Stimulated activated CD8-positive, alpha-beta memory T cell treated with anti-CD3 and anti-CD28 coated beads, Interleukin-7, amount 100 ng/mL, for 1 hour (primary cell): ENCODE measurements at regions not wholly inside any gene's neighbourhood (a gene's known extent, or its start where the extent isn't known, plus 50 kb on each side); places are given as distances from the start of the nearest gene placed in this dataset.

Source experiments
- DNase-seq, 2 donors: peaks; one replicate each; pipeline ENCODE4 v3.0.0-alpha.2; 2020; ENCODE audit warnings: low read depth in 2 of 2

GRCh38 chr12:90401185-90401584 lies 553.8 kb downstream of the CCER1 start:
- no peak for DNase-seq

GRCh38 chr12:90399357-90399756 lies 555.6 kb downstream of the CCER1 start:
- no peak for DNase-seq

- DNase-seq, result no peak
Measured at GRCh38 chr12:90398285-90398836, 556.6 kb downstream of the CCER1 start.

DNA sequence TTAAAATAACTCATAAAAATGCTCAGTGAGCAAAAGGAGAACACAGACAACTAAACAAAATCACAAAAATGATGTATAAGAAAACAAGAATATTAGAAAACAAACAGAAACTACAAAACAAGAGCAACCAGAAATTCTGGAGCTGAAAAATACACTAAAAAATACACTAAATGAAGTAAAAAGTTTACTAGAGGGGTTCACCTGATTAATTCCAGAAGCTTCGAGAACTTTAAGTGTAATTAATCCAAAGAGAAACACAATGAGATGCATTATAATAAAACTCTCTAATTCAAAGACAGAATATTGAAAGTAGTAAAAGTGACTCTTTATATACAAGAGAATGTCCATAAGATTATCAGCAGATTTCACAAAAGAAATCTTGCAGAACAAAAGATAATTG lies 558.4 kb downstream of the CCER1 start:
- no peak for DNase-seq

- no peak for DNase-seq
Measured at GRCh38 chr12:90393652-90394051, 561.3 kb downstream of the CCER1 start.

GRCh38 chr12:90393089-90393488 lies 561.9 kb downstream of the CCER1 start:
- DNase-seq, result no peak

DNA sequence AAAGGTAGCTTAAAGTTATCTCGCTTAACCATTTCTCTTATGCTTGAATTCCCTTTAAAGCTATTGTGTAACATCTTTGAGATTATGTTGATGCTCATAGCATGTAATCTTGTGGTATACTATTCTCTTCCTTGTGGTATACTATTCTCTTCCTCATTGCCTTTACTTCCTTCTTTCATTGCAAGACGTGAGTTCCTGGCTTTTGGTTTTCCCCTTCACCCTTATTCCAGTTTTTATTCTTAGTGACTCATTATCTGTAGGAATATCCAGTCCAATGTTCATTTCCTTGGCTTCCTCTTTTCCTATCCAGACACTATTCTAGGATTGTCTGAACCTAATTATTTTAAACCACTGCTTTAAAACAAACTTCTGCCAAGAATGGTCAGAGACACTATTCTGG lies 564.0 kb downstream of the CCER1 start:
- DNase-seq, result no peak

GRCh38 chr12:90368081-90368480 lies 586.9 kb downstream of the CCER1 start:
- DNase-seq, result no peak

DNA sequence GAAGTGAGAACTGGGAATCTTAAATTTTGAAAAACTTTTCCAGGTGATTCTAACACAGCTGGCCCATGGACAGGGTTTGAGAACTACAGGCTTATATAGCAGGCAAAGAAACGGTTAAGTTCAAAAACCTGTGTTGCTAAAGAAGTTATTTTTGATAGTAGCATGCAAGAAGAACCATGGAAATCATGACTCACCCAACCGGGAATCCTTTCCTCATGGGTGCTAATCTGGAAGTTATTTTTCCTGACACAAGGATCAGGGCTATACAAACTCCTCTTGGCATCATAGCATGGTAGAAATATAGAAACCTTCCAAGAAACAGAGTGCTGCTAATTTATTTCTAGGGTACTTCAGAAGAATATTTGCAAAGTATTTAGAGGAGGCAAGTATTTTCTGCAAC lies 588.7 kb downstream of the CCER1 start:
- no peak for DNase-seq

DNA sequence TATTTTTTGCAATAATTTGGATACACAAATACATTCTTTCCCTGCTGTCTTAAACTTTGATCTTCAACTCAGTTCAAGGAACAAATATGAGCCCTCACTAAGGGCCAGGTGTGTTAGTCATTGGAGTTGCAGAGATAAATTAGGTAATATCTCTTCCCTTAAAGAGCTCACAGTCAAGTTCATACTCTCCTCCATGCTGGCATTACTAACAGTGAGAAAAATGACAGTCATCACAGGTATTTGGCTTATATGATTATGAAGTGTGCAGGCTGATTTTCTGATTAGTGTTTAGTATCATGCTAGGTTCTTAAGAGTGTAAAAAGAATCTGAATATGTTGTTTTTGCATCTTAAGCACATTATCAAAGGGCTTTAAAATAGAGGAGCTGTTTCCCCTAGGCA lies 594.7 kb downstream of the CCER1 start:
- no peak for DNase-seq

- no peak for DNase-seq
Measured at GRCh38 chr12:90355711-90356355, 599.1 kb downstream of the CCER1 start.

DNA sequence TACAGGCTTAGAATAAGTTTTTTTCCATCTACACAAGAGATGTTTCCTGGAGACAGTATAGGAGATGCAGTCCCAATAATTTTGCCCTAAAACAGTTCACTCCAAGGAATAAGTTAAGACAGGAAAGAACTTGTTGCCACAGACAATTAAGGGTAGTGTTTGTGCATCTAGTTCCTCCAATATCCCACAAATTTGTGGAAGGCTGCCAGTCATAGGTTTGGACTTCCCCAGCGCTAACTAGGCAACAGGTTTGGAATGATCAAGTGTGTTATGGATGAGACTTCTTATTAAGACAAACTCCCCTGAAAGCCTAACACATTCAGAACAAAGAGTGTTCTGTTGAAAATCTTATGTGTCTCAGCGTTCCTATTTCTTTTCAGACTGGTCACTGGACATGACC lies 611.0 kb downstream of the CCER1 start:
- DNase-seq, result no peak

- DNase-seq, result no peak
Measured at GRCh38 chr12:90342081-90342480, 612.9 kb downstream of the CCER1 start.

DNA sequence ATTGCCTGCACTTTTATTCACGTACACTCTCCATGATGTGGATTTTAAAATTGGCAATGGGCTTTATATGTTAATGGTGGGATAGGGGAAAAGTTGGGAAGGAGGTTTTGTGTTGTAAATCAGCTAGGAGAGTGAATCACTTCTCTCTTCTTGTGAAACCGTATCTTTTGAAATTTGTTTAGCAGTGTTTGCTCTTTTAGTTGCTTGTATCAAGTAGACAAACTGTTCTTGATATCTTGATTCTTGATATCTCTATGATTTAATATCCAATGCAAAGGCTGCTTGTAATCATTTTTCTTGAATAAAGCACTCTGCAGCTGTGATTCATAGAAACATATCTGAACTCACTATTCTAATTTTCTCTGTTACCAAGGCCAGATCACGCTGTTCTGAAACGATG lies 615.1 kb downstream of the CCER1 start:
- DNase-seq, result no peak

GRCh38 chr12:90338365-90338764 lies 616.6 kb downstream of the CCER1 start:
- no peak for DNase-seq

GRCh38 chr12:90337018-90337417 lies 618.0 kb downstream of the CCER1 start:
- no peak for DNase-seq

DNA sequence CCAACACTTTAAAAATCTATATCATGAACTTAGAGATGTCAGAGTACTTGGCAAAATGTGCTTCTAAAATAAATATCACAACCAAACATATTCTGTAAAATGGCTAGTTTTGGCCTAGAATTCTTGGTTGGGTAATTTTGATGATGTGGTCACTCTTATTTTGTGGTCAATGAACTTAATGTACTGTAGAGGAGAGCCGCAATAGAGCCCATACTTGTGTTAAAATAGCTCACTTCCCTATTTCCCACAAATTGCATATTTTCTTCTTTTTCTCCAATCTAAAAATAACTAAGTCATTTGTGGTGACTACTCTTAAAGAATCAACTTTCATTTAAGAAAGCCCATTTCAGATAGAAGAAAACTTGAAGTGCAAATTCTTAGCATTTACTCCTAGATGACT lies 619.4 kb downstream of the CCER1 start:
- no peak for DNase-seq

DNA sequence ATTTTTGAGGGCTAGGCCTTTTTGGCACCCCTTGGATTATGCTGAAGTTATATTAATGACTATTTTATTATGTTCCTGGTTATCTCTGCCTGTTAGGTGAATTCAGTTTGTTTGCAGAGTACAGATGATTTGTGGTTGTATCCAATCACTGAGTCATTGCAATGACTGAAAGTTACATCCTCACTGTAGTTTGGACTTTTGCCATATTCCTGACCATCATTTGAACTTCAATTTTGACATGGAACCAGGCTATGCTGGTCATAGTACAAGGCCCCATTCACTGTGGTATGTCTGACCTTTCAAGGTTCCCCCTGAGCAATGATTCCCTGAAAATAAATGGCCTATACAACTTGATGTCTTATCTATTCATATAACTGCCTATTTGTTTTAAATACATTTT lies 621.0 kb downstream of the CCER1 start:
- DNase-seq, result no peak

DNA sequence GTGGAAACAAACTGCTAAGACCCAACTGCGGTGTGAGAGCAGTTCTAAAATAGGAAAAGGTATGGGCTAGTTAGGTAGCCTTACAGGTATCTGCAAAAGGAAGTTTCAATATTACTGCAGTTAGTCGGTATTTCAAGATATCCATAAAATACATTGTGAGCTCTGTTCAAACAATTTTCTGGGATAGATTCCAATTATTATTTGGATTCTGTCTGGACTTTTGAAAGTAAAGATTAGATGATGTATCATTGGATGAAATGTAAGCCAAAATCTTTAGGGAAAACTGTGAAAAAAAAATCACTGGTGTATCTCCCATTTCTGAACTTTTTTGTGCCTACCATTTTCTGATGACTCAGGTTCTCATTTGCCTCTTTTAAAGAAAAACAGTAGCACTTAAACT lies 621.6 kb downstream of the CCER1 start:
- DNase-seq, result no peak

DNA sequence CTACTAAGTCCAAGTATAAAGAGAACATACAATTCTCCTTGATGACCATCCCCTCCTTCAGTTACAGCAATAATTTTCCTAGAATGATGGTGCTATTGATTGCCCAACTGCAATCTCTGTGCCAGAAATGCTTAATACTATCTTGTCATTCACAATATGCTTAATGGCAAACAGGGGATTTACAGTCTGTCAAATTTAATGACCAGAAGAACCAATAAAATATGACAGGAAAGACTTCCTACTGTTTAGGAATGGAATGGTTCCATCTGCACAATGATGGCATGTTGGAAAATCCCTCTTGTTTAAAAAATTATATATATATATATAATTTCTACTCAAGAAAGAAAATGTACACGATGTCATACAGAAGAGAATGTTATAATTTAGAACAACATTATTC lies 623.2 kb downstream of the CCER1 start:
- no peak for DNase-seq

- DNase-seq, result no peak
Measured at GRCh38 chr12:90331262-90331661, 622.6 kb upstream of the ATP2B1 start.

DNA sequence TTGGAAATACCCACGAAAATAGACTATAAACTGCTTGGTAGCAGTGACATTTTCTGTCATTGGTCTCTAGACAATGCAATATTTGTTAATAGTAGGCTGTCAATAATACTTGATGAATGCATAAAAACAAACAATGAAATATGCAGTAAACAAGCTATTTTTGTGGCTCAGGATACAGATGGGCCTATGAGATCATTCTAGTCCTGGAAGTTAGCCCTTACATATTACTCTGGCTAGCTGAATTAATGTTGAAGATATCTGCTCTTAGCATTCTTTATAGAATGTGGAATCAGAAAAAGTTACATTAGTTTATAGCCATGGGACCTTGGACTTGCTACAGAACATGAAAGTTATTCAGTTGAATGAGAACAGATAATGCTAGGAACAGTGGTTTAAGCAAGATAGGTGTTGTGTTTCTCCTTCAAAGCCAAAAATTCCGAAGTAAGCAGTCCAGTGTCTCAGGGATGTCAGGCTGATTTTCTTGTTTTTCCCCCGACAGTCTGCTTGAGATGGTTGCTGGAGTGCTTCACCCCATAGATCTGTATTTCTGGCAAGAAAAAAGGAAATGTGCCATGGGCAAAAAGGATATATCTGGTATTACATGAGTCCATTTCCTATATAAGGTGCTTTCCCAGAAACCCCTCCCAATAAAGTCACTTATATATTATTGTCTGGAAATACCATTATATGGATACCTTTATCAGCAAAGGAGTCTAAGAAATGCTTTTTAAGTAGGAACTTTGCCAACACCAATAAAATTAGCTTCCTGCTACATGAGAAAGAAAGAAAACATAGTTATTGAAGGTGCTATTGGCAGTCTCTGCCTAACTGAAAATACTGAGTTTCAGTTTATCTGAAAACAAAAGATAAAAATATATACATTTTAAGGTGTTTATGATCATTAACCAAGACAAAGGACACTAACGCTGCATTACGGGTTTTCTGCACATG lies 619.4 kb upstream of the ATP2B1 start:
- DNase-seq, result no peak

DNA sequence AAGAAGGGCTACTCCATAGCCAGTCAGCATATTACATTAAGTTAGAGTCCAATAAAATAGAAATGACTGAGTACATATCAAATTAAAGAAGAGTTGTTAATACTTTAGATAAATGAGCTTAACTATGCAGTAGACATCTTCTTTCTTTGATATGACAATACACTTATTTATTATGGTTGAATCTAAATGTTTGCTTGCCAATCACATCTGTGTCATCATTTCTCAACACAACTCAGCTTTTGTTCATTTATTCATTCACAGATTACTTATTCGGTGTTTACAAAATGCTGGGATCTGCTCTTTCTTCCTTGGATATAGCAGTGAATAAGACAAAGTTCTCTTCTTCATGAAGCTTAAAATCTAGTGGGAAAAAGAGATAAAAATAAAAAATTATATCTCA lies 614.6 kb upstream of the ATP2B1 start:
- DNase-seq, result no peak
